Adipocyte (in vitro differentiated cells): ENCODE measurements at regions not wholly inside any gene's neighbourhood (a gene's known extent, or its start where the extent isn't known, plus 50 kb on each side); places are given as distances from the start of the nearest gene placed in this dataset.

Source experiments
- DNase-seq: peaks from one replicate; pipeline ENCODE4 v3.0.0-alpha.2; 2015; ENCODE audit warnings: low read depth
- H3K27me3 ChIP-seq: replicated peaks from 2 replicates; pipeline ENCODE4 v1.7.0; 2013; ENCODE audit warnings: mild to moderate bottlenecking, low read length, moderate library complexity; ENCODE audit not compliant: control insufficient read depth, insufficient read depth
- H3K36me3 ChIP-seq: 2 replicates; pipeline ENCODE4 v1.7.0; 2013; ENCODE audit warnings: low read length, mild to moderate bottlenecking, moderate library complexity; ENCODE audit not compliant: control insufficient read depth, insufficient read depth, severe bottlenecking
- H3K4me1 ChIP-seq: 2 replicates; pipeline ENCODE4 v1.7.0; 2013; ENCODE audit warnings: mild to moderate bottlenecking, low read length, moderate library complexity; ENCODE audit not compliant: control insufficient read depth, insufficient read depth
- H3K4me3 ChIP-seq: 2 replicates; pipeline ENCODE4 v1.7.0; 2013; ENCODE audit warnings: mild to moderate bottlenecking, low read length, moderate library complexity
- H3K9ac ChIP-seq: 2 replicates; pipeline ENCODE4 v1.7.0; 2013; ENCODE audit warnings: mild to moderate bottlenecking, low read length, moderate library complexity
- H3K9me3 ChIP-seq: 2 replicates; pipeline ENCODE4 v1.7.0; 2013; ENCODE audit warnings: mild to moderate bottlenecking, low read length, moderate library complexity; ENCODE audit not compliant: control insufficient read depth

- H3K9ac ChIP-seq = no peak overlapping the region
- no peaks in the 10 kb centered on the region for H3K36me3 ChIP-seq
- no peak overlapping the region for H3K4me3 ChIP-seq
- H3K9me3 ChIP-seq = no peaks in the 10 kb centered on the region
- peaks cover 12% of the 10 kb centered on the region for H3K27me3 ChIP-seq
- H3K4me1 ChIP-seq = no peaks in the 10 kb centered on the region
- no peak for DNase-seq
Observed at GRCh38 chr9:14530841-14531240, 162.4 kb downstream of the ZDHHC21 start.

- H3K27me3 ChIP-seq = peaks cover 8% of the 10 kb centered on the region
- DNase-seq = no peak
- no peak overlapping the region for H3K4me3 ChIP-seq
Observed at GRCh38 chr9:14530366-14530765, 162.9 kb downstream of the ZDHHC21 start.

GRCh38 chr9:14529629-14530028, 163.6 kb downstream of the ZDHHC21 start:
- Histone ChIP-seq H3K4me3 (no peak overlapping the region), H3K27me3 (peaks cover under 1% of the 10 kb centered on the region), H3K4me1 (no peaks in the 10 kb centered on the region), H3K36me3 (no peaks in the 10 kb centered on the region), H3K9me3 (no peaks in the 10 kb centered on the region), H3K9ac (no peak overlapping the region)
- no peak for DNase-seq

More at GRCh38 chr9:14530366-14530765, 162.9 kb downstream of the ZDHHC21 start:
- H3K9ac ChIP-seq = no peak overlapping the region
- no peaks in the 10 kb centered on the region for H3K36me3 ChIP-seq
- H3K4me1 ChIP-seq = no peaks in the 10 kb centered on the region
- no peaks in the 10 kb centered on the region for H3K9me3 ChIP-seq

GRCh38 chr9:14529054-14529453, 164.2 kb downstream of the ZDHHC21 start:
- Histone ChIP-seq H3K36me3 (no peaks in the 10 kb centered on the region), H3K9me3 (no peaks in the 10 kb centered on the region), H3K4me3 (no peak overlapping the region), H3K27me3 (no peaks in the 10 kb centered on the region), H3K9ac (no peak overlapping the region), H3K4me1 (no peaks in the 10 kb centered on the region)
- DNase-seq = no peak

- Histone ChIP-seq H3K9ac (no peak overlapping the region), H3K9me3 (no peaks in the 10 kb centered on the region)
Observed at GRCh38 chr9:14526504-14526903, 166.7 kb downstream of the ZDHHC21 start.

GRCh38 chr9:14525856-14526255, 167.4 kb downstream of the ZDHHC21 start:
- no peak overlapping the region for H3K4me3 ChIP-seq
- no peak for DNase-seq
- no peaks in the 10 kb centered on the region for H3K36me3 ChIP-seq
- H3K9me3 ChIP-seq = no peaks in the 10 kb centered on the region
- no peaks in the 10 kb centered on the region for H3K27me3 ChIP-seq
- no peaks in the 10 kb centered on the region for H3K4me1 ChIP-seq
- no peak overlapping the region for H3K9ac ChIP-seq

More at GRCh38 chr9:14526504-14526903, 166.7 kb downstream of the ZDHHC21 start:
- no peak overlapping the region for H3K4me3 ChIP-seq
- no peak for DNase-seq
- H3K27me3 ChIP-seq = no peaks in the 10 kb centered on the region
- no peaks in the 10 kb centered on the region for H3K36me3 ChIP-seq
- no peaks in the 10 kb centered on the region for H3K4me1 ChIP-seq

GRCh38 chr9:14524873-14525515, 168.2 kb downstream of the ZDHHC21 start:
- Histone ChIP-seq H3K4me1 (no peaks in the 10 kb centered on the region), H3K36me3 (no peaks in the 10 kb centered on the region), H3K27me3 (no peaks in the 10 kb centered on the region), H3K4me3 (no peak overlapping the region), H3K9me3 (no peaks in the 10 kb centered on the region), H3K9ac (no peak overlapping the region)
- no peak for DNase-seq

GRCh38 chr9:14523545-14523944, 169.7 kb downstream of the ZDHHC21 start:
- Histone ChIP-seq H3K9ac (no peak overlapping the region), H3K4me1 (no peaks in the 10 kb centered on the region), H3K9me3 (no peaks in the 10 kb centered on the region), H3K36me3 (no peaks in the 10 kb centered on the region), H3K27me3 (no peaks in the 10 kb centered on the region), H3K4me3 (no peak overlapping the region)
- no peak for DNase-seq

GRCh38 chr9:14522627-14523379, 170.4 kb downstream of the ZDHHC21 start:
- H3K4me1 ChIP-seq = no peaks in the 10 kb centered on the region
- H3K9ac ChIP-seq = no peak overlapping the region
- H3K4me3 ChIP-seq = no peak overlapping the region
- H3K36me3 ChIP-seq = no peaks in the 10 kb centered on the region
- H3K9me3 ChIP-seq = no peaks in the 10 kb centered on the region
- H3K27me3 ChIP-seq = no peaks in the 10 kb centered on the region
- DNase-seq = no peak

GRCh38 chr9:14520341-14520740, 172.9 kb downstream of the ZDHHC21 start:
- no peaks in the 10 kb centered on the region for H3K36me3 ChIP-seq
- H3K4me3 ChIP-seq = no peak overlapping the region
- H3K9ac ChIP-seq = no peak overlapping the region
- H3K4me1 ChIP-seq = no peaks in the 10 kb centered on the region
- H3K9me3 ChIP-seq = no peaks in the 10 kb centered on the region
- no peak for DNase-seq
- no peaks in the 10 kb centered on the region for H3K27me3 ChIP-seq

GRCh38 chr9:14517154-14517906, 175.9 kb downstream of the ZDHHC21 start:
- Histone ChIP-seq H3K4me3 (no peak overlapping the region), H3K9me3 (no peaks in the 10 kb centered on the region), H3K4me1 (no peaks in the 10 kb centered on the region), H3K27me3 (no peaks in the 10 kb centered on the region), H3K9ac (no peak overlapping the region), H3K36me3 (no peaks in the 10 kb centered on the region)
- DNase-seq = no peak
